KMS-11 (cell line): ENCODE measurements at regions not wholly inside any gene's neighbourhood (a gene's known extent, or its start where the extent isn't known, plus 50 kb on each side); places are given as distances from the start of the nearest gene placed in this dataset.

Source experiments
- H2AFZ ChIP-seq: fragments of 200-600 bp; sonication (generic); 2 replicates; pipeline ENCODE4 v1.6.1; 2016; ENCODE audit warnings: antibody characterized with exemption, mixed run types, low read depth
- H3K27ac ChIP-seq: fragments of 200-600 bp; sonication (generic); 2 replicates; pipeline ENCODE4 v1.6.1; 2016; ENCODE audit warnings: mild to moderate bottlenecking, mixed run types
- H3K27me3 ChIP-seq: fragments of 200-600 bp; sonication (generic); 2 replicates; pipeline ENCODE4 v1.6.1; 2017; ENCODE audit warnings: mild to moderate bottlenecking, low read depth, mixed run types, moderate library complexity; ENCODE audit not compliant: insufficient read depth
- H3K36me3 ChIP-seq: fragments of 200-600 bp; sonication (generic); 2 replicates; pipeline ENCODE4 v1.6.1; 2017; ENCODE audit warnings: mild to moderate bottlenecking, mixed run types; ENCODE audit not compliant: insufficient read depth
- H3K4me1 ChIP-seq: fragments of 200-600 bp; sonication (generic); 2 replicates; pipeline ENCODE4 v1.6.1; 2016; ENCODE audit warnings: mild to moderate bottlenecking, low read depth, mixed run types; ENCODE audit not compliant: poor library complexity, severe bottlenecking
- H3K4me2 ChIP-seq: fragments of 200-600 bp; sonication (generic); 2 replicates; pipeline ENCODE4 v1.7.0; 2016; ENCODE audit warnings: mild to moderate bottlenecking, mixed run types
- H3K4me3 ChIP-seq: fragments of 200-600 bp; sonication (generic); IDR thresholded peaks from 2 replicates; pipeline ENCODE4 v1.6.1; 2017; ENCODE audit warnings: low read depth, low read length, mixed read lengths; ENCODE audit not compliant: insufficient read depth
- H3K79me2 ChIP-seq: fragments of 200-600 bp; sonication (generic); 2 replicates; pipeline ENCODE4 v1.6.1; 2016; ENCODE audit warnings: low read depth, mixed run types; ENCODE audit not compliant: insufficient read depth
- H3K9ac ChIP-seq: fragments of 200-600 bp; sonication (generic); 2 replicates; pipeline ENCODE4 v1.6.1; 2016; ENCODE audit warnings: mild to moderate bottlenecking, mixed run types
- H4K20me1 ChIP-seq: fragments of 200-600 bp; sonication (generic); 2 replicates; pipeline ENCODE4 v1.6.1; 2016; ENCODE audit warnings: mild to moderate bottlenecking, mixed run types; ENCODE audit not compliant: insufficient read depth
- TF ChIP-seq, protein P1 (sequence below): fragments of 200-600 bp; sonication (generic); conservative IDR thresholded peaks from 2 replicates; pipeline ENCODE4 v1.6.1; 2017; ENCODE audit warnings: low read depth, mild to moderate bottlenecking, antibody characterized with exemption, low read length, moderate library complexity, mixed read lengths

DNA sequence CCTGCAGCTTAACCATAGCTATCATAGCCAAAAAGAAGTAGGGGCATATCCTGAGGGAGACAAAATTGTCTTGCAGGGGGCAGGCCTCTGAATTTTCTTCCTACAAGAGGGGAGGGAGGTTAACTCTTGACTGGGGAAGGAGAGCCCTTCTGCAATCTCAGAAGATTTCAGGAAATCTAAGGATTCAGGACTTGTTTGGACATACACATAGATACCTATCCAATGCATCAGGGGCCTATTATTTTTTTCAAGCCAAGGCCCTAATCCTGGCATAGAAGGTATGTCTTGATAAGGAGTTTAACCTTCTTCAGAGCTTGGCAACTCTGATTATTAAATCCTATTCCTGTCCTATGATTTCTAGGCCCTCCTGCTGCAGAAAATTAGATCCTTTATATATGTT lies 375.1 kb upstream of the ACTBL2 start:
- Histone ChIP-seq H3K36me3 (no peaks in the 10 kb centered on the region), H3K9ac (no peak overlapping the region), H3K79me2 (no peaks in the 10 kb centered on the region), H3K4me1 (no peaks in the 10 kb centered on the region), H3K4me3 (no peak overlapping the region), H2AFZ (no peak overlapping the region), H3K27ac (no peak overlapping the region), H4K20me1 (no peaks in the 10 kb centered on the region), H3K4me2 (no peak overlapping the region), H3K27me3 (no peaks in the 10 kb centered on the region)
- TF ChIP-seq, protein P1, sequence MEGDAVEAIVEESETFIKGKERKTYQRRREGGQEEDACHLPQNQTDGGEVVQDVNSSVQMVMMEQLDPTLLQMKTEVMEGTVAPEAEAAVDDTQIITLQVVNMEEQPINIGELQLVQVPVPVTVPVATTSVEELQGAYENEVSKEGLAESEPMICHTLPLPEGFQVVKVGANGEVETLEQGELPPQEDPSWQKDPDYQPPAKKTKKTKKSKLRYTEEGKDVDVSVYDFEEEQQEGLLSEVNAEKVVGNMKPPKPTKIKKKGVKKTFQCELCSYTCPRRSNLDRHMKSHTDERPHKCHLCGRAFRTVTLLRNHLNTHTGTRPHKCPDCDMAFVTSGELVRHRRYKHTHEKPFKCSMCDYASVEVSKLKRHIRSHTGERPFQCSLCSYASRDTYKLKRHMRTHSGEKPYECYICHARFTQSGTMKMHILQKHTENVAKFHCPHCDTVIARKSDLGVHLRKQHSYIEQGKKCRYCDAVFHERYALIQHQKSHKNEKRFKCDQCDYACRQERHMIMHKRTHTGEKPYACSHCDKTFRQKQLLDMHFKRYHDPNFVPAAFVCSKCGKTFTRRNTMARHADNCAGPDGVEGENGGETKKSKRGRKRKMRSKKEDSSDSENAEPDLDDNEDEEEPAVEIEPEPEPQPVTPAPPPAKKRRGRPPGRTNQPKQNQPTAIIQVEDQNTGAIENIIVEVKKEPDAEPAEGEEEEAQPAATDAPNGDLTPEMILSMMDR = no peak

DNA sequence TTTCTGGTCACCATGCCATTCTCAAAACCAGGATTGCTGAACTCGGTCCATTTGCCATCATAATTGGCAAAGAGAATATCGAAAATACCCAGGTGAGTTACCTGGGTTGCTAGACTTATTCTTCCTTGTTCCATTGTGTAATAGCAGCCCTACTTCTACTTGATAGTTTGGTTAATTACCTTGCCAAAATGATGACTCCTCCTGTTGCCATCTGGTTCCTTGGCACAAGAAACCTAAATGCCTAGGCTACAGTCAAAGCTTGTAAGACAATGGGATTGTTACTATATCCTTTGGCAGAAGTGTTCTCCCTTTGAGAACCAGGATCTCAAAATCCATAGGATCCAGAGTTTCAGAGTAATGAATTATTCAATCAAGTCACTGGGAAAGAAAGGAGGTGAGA lies 373.2 kb upstream of the ACTBL2 start:
- TF ChIP-seq, protein P1 = no peak
- H4K20me1 ChIP-seq = no peaks in the 10 kb centered on the region
- no peak overlapping the region for H3K27ac ChIP-seq
- no peaks in the 10 kb centered on the region for H3K27me3 ChIP-seq
- no peaks in the 10 kb centered on the region for H3K4me1 ChIP-seq
- no peaks in the 10 kb centered on the region for H3K79me2 ChIP-seq
- no peak overlapping the region for H3K4me3 ChIP-seq
- no peaks in the 10 kb centered on the region for H3K36me3 ChIP-seq
- H3K9ac ChIP-seq = no peak overlapping the region
- no peak overlapping the region for H2AFZ ChIP-seq
- H3K4me2 ChIP-seq = no peak overlapping the region

DNA sequence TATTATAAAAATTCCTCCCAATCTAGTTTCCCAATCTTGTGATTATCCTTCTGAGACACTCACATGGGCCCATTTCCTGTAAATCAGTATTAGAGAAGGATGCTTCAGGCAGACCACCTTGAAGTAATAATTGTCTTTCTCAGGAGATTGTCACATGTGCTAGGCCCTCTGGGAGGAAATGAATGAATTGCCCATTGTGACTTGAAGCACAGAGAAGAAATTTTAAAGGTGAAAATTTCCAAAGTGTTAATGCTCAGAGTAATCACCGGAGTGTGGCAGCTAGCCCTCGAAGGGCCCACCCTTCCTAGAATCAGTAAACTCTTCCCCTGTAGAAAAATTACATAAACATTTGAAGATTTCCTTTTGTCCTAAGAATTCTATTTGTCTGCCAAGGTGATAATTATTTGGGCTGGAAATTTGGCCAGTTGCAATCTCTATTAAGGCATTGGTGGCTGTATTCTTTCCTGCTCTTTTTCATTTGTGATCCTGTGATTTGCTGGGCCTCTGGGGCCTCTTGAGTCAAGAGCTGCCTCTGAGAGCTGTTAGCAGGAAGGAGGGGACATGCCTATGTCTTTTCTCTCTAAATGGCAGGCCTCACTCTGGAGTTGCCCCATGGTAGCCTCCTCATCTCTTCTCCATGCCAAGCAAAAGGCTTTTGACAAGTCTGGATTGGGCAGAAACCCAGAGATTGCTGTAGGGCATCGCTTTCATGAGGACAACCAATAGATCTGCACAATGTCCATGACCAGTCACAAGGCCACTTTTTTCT lies 371.5 kb upstream of the ACTBL2 start:
- TF ChIP-seq, protein P1 = no peak
- Histone ChIP-seq H3K4me1 (no peaks in the 10 kb centered on the region), H3K27me3 (no peaks in the 10 kb centered on the region)

DNA sequence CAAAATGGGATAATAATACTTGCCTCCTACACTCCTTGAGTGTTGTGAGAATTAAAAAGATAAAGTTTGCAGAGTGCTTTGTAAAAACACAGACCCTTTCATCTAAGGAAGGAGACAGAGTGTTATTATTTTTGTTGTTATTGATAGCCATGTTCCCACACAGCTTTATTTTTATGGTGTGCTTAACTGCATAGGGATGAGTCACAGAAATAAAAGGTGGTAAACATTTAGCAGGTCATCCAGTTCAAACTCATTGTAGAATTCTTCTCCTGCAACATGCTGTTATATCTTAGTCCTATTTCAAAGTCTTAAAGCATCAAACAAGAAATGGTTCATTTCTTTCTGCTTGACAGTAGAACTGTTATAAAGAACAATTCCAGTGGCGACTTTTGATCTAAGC lies 367.5 kb upstream of the ACTBL2 start:
- Histone ChIP-seq H3K9ac (no peak overlapping the region), H3K36me3 (no peaks in the 10 kb centered on the region), H3K4me1 (no peaks in the 10 kb centered on the region), H3K4me2 (no peak overlapping the region), H3K4me3 (no peak overlapping the region), H2AFZ (no peak overlapping the region), H3K27me3 (no peaks in the 10 kb centered on the region), H4K20me1 (no peaks in the 10 kb centered on the region), H3K27ac (no peak overlapping the region), H3K79me2 (no peaks in the 10 kb centered on the region)
- TF ChIP-seq, protein P1 = no peak

More for the DNA sequence above, 371.5 kb upstream of the ACTBL2 start:
- Histone ChIP-seq H4K20me1 (no peaks in the 10 kb centered on the region), H3K9ac (no peak overlapping the region), H3K27ac (no peak overlapping the region), H3K4me2 (no peak overlapping the region), H2AFZ (no peak overlapping the region), H3K79me2 (no peaks in the 10 kb centered on the region), H3K4me3 (no peak overlapping the region), H3K36me3 (no peaks in the 10 kb centered on the region)
